HepG2 (cell line): ENCODE measurements at regions not wholly inside any gene's neighbourhood (a gene's known extent, or its start where the extent isn't known, plus 50 kb on each side); places are given as distances from the start of the nearest gene placed in this dataset.
A peak's percentile ranks its signal among the peaks of the same experiment; 100 is the strongest.

ENCODE experiments used
- ATAC-seq: fragments of 200-7000 bp; cut with Tn5 transposase; 3 replicates; pipeline ENCODE4 v1.9.1; 2020; ENCODE audit warnings: mild to moderate bottlenecking, moderate library complexity
- BruUV-seq: library from RNA; stranded (reverse); fragments of 400-500 nt; replicated peaks from 2 replicates; lab custom pipeline; 2021; lab: Mats Ljungman, UMichigan
- CTCF ChIA-PET: fragments of 300-600 bp; formaldehyde crosslinking; extraction: SDS; loops from one replicate; lab custom pipeline; 2021; ENCODE audit warnings: low total read pairs, inconsistent platforms, low intra/inter-chr PET ratio; lab: Yijun Ruan, JAX
- POLR2A ChIA-PET: fragments of 350-600 bp; sonication (Branson Sonifier 250); formaldehyde crosslinking; loops from one replicate; lab custom pipeline; 2020; ENCODE audit warnings: antibody characterized with exemption, inconsistent platforms; lab: Yijun Ruan, JAX
- DNase-seq: peaks from one replicate; pipeline ENCODE4 v3.0.0-alpha.2; 2015; ENCODE audit warnings: low spot score
- FAIRE-seq: peaks from 3 replicates; lab custom pipeline; 2011; peaks lifted over from hg19 to GRCh38; lab: Jason Lieb, UNC
- H2AFZ ChIP-seq: one replicate; pipeline ENCODE4 v1.6.1; 2011; ENCODE audit warnings: low read length, inconsistent platforms
- H3K27ac ChIP-seq: fragments of 300-600 bp; 3 replicates; pipeline ENCODE4 v1.8.0; 2011; ENCODE audit warnings: mixed run types, mild to moderate bottlenecking, mixed read lengths, low read length, inconsistent platforms; ENCODE audit not compliant: insufficient read depth; ENCODE audit errors: extremely low read length
- H3K27me3 ChIP-seq, 2 experiments: fragments of 200-600 bp in 1 of 2; 2 replicates in 1 of 2; 3 replicates in 1 of 2; pipeline versions ENCODE4 v1.6.0 to v1.8.0; 2011; ENCODE audit warnings: low read length in 2 of 2, mild to moderate bottlenecking in 2 of 2, moderate library complexity in 2 of 2, inconsistent platforms in 1 of 2; ENCODE audit not compliant: insufficient read depth in 2 of 2, control insufficient read depth in 1 of 2
- H3K36me3 ChIP-seq, 2 experiments: fragments of 200-600 bp in 1 of 2; replicated peaks in 1 of 2; 2 replicates in 1 of 2; 3 replicates in 1 of 2; pipeline versions ENCODE4 v1.5.1 to v1.8.0; 2011; ENCODE audit warnings: low read length in 2 of 2, inconsistent platforms in 1 of 2; ENCODE audit not compliant: insufficient read depth in 2 of 2, control insufficient read depth in 1 of 2
- H3K4me1 ChIP-seq: 2 replicates; pipeline ENCODE4 v1.5.1; 2012; ENCODE audit warnings: low read length, inconsistent platforms; ENCODE audit not compliant: insufficient read depth
- H3K4me2 ChIP-seq: 2 replicates; pipeline ENCODE4 v1.6.0; 2011; ENCODE audit warnings: low read depth, low read length, inconsistent platforms
- H3K4me3 ChIP-seq, 3 experiments: fragments of 200-600 bp in 1 of 3; sonication (generic), shearing (Covaris generic) in 1 of 3; replicated peaks in 1 of 3; 2 replicates each; pipeline ENCODE4 v1.5.1; 2011 to 2016; ENCODE audit warnings: low read length in 3 of 3, inconsistent platforms in 2 of 3, low read depth in 2 of 3, mild to moderate bottlenecking in 2 of 3, control low read depth in 1 of 3, mixed read lengths in 1 of 3; ENCODE audit not compliant: insufficient read depth in 1 of 3
- H3K79me2 ChIP-seq: one replicate; pipeline ENCODE4 v1.6.1; 2011; ENCODE audit warnings: low read length, inconsistent platforms; ENCODE audit not compliant: insufficient read depth
- H3K9ac ChIP-seq: 2 replicates; pipeline ENCODE4 v1.6.0; 2011; ENCODE audit warnings: mild to moderate bottlenecking, low read depth, low read length, inconsistent platforms; ENCODE audit not compliant: insufficient read depth
- H3K9me3 ChIP-seq: 2 replicates; pipeline ENCODE4 v1.5.1; 2012; ENCODE audit warnings: mild to moderate bottlenecking, low read length
- H4K20me1 ChIP-seq: 2 replicates; pipeline ENCODE4 v1.6.0; 2011; ENCODE audit warnings: inconsistent platforms, mild to moderate bottlenecking, low read length, moderate library complexity; ENCODE audit not compliant: insufficient read depth
- ADNP ChIP-seq: sonication (generic); formaldehyde crosslinking; IDR thresholded peaks from 2 replicates; pipeline ENCODE4 v1.4.0; 2020; ENCODE audit warnings: missing genetic modification reagents
- ERF ChIP-seq: IDR thresholded peaks from 2 replicates; pipeline ENCODE4 v1.6.1; 2018; ENCODE audit warnings: missing biosample characterization, missing genetic modification reagents
- IRF1 ChIP-seq: sonication (generic); formaldehyde crosslinking; IDR thresholded peaks from 2 replicates; pipeline ENCODE4 v1.4.0; 2020; ENCODE audit warnings: low read depth, mild to moderate bottlenecking, missing genetic modification reagents
- PLRG1 ChIP-seq: fragments of 450-650 bp; conservative IDR thresholded peaks from 2 replicates; pipeline ENCODE4 v1.6.1; 2016
- ZNF792 ChIP-seq: IDR thresholded peaks from 2 replicates; pipeline ENCODE4 v1.6.1; 2016
- WGBS: methylation state at CpG from one replicate; pipeline ENCODE4 v1.1.6; 2017; ENCODE audit warnings: low lambda C conversion rate; 5-methylcytosine and 5-hydroxymethylcytosine counted together
- in situ Hi-C: cut with HindIII; loops from 2 replicates; pipeline ENCODE4 v1.10.0; 2017; ENCODE audit warnings: low pct_unique_long_range_greater_than_20kb; ENCODE audit not compliant: extremely low pct_ligation_motif_present
- intact Hi-C: fragments of 100-400 bp; cut with micrococcal nuclease; formaldehyde crosslinking; loops from one replicate; pipeline ENCODE4 v1.10.0; 2022; ENCODE audit not compliant: unreplicated experiment

GRCh38 chr22:27246558-27246957 is 555.0 kb downstream of the MN1 start:
- no peak for DNase-seq
- TF ChIP-seq ADNP (CRISPR knock-in tag) (no peak), PLRG1 (0 out of 2 replicates have a peak, but pooled peaks have one; percentile 63)
- TF ChIP-seq, all 625 proteins: peak for 1
- H3K4me3 ChIP-seq = no peak overlapping the region
- no peaks in the 10 kb centered on the region for H4K20me1 ChIP-seq
- ChIA-PET POLR2A (no interaction called here), CTCF (no interaction called here)
- BruUV-seq = no TSS peak
- FAIRE-seq = no peak
- H3K79me2 ChIP-seq = no peaks in the 10 kb centered on the region
- 0 out of 5 replicates have a peak, but pooled peaks cover 0 to 3% of the 10 kb centered on the region in 2 experiments for H3K27me3 ChIP-seq
- intact Hi-C loops = no loop called here
- no peak overlapping the region for H2AFZ ChIP-seq
- no peak overlapping the region for H3K9ac ChIP-seq
- no peak overlapping the region for H3K27ac ChIP-seq
- in situ Hi-C loops = no loop called here
- no peaks in the 10 kb centered on the region for H3K36me3 ChIP-seq
- ATAC-seq = no peak
- H3K9me3 ChIP-seq = peaks cover 8% of the 10 kb centered on the region; the same call in 1 of the 2 replicates
- no peak overlapping the region for H3K4me2 ChIP-seq
- H3K4me1 ChIP-seq = no peaks in the 10 kb centered on the region
- WGBS = 34% methylated on average over 3 of the region's 3 CpGs

GRCh38 chr22:27247701-27248434 is 553.7 kb downstream of the MN1 start:
- Histone ChIP-seq H3K36me3 (no peaks in the 10 kb centered on the region), H3K27me3 (no peaks in the 10 kb centered on the region), H3K27ac (no peak overlapping the region), H3K9ac (no peak overlapping the region)
- FAIRE-seq (no peak), DNase-seq (no peak), ATAC-seq (no peak)
- WGBS = 40% methylated on average over 11 of the region's 11 CpGs
- POLR2A ChIA-PET = no interaction called here
- intact Hi-C loops = no loop called here
- in situ Hi-C loops = no loop called here
- BruUV-seq = no TSS peak
- TF ChIP-seq ZNF792 (CRISPR knock-in tag) (no peak), IRF1 (no peak), ERF (CRISPR knock-in tag) (no peak)
- TF ChIP-seq, all 625 proteins: peak for 0
- Histone ChIP-seq H3K79me2 (no peaks in the 10 kb centered on the region), H4K20me1 (no peaks in the 10 kb centered on the region), H2AFZ (no peak overlapping the region), H3K4me1 (no peaks in the 10 kb centered on the region), H3K4me2 (no peak overlapping the region), H3K4me3 (no peak overlapping the region), H3K9me3 (peaks cover 8% of the 10 kb centered on the region; the same call in 1 of the 2 replicates)
- CTCF ChIA-PET = no interaction called here
